ENCODE measurements at regions not wholly inside any gene's neighbourhood (a gene's known extent, or its start where the extent isn't known, plus 50 kb on each side); places are given as distances from the start of the nearest gene placed in this dataset.
A peak's percentile ranks its signal among the peaks of the same experiment; 100 is the strongest.

- no peak for DNase-seq (ENCODE audit: low spot score)
These were observed 183.5 kb upstream of the AFDN start for GRCh38 chr6:167643223-167643622.

- DNase-seq (ENCODE audit: low spot score), result no peak
These were observed 183.0 kb upstream of the AFDN start for GRCh38 chr6:167643716-167644115.

- DNase-seq (ENCODE audit: low spot score), result no peak
These were observed 182.1 kb upstream of the AFDN start for GRCh38 chr6:167644412-167645132.

- no peak for DNase-seq (ENCODE audit: low spot score)
These were observed 181.3 kb upstream of the AFDN start for GRCh38 chr6:167645368-167645767.

GRCh38 chr6:167647306-167647705 lies 179.4 kb upstream of the AFDN start:
- DNase-seq (ENCODE audit: low spot score), result peak; percentile 22

- DNase-seq (ENCODE audit: low spot score), result no peak
These were observed 178.8 kb upstream of the AFDN start for GRCh38 chr6:167647737-167648470.

- DNase-seq (ENCODE audit: low spot score), result no peak
These were observed 178.0 kb upstream of the AFDN start for GRCh38 chr6:167648501-167649278.

GRCh38 chr6:167649476-167649875 lies 177.2 kb upstream of the AFDN start:
- DNase-seq (ENCODE audit: low spot score), result no peak

- no peak for DNase-seq (ENCODE audit: low spot score)
These were observed 175.9 kb upstream of the AFDN start for GRCh38 chr6:167650730-167651317.

GRCh38 chr6:167651318-167652041 lies 175.2 kb upstream of the AFDN start:
- DNase-seq (ENCODE audit: low spot score), result no peak

- DNase-seq (ENCODE audit: low spot score), result no peak
These were observed 174.5 kb upstream of the AFDN start for GRCh38 chr6:167652042-167652700.

GRCh38 chr6:167652701-167653095 lies 174.0 kb upstream of the AFDN start:
- no peak for DNase-seq (ENCODE audit: low spot score)

- no peak for DNase-seq (ENCODE audit: low spot score)
These were observed 173.2 kb upstream of the AFDN start for GRCh38 chr6:167653561-167653960.

GRCh38 chr6:167654389-167654788 lies 172.3 kb upstream of the AFDN start:
- no peak for DNase-seq (ENCODE audit: low spot score)

- DNase-seq (ENCODE audit: low spot score), result no peak
These were observed 171.4 kb upstream of the AFDN start for GRCh38 chr6:167655174-167655821.

GRCh38 chr6:167658106-167658505 lies 168.6 kb upstream of the AFDN start:
- DNase-seq (ENCODE audit: low spot score), result peak; percentile 19

- no peak for DNase-seq (ENCODE audit: low spot score)
These were observed 167.7 kb upstream of the AFDN start for GRCh38 chr6:167659046-167659445.

GRCh38 chr6:167660424-167660823 lies 166.3 kb upstream of the AFDN start:
- no peak for DNase-seq (ENCODE audit: low spot score)

GRCh38 chr6:167660944-167661551 lies 165.7 kb upstream of the AFDN start:
- DNase-seq (ENCODE audit: low spot score), result peak; percentile 2

GRCh38 chr6:167661552-167662044 lies 165.1 kb upstream of the AFDN start:
- no peak for DNase-seq (ENCODE audit: low spot score)

Measured in RKO (cell line).